HEK293 (cell line): ENCODE measurements at regions not wholly inside any gene's neighbourhood (a gene's known extent, or its start where the extent isn't known, plus 50 kb on each side); places are given as distances from the start of the nearest gene placed in this dataset.

Experiments used
- CTCF ChIA-PET: fragments of 350-600 bp; formaldehyde crosslinking; extraction: SDS; loops from one replicate; lab custom pipeline; 2021; ENCODE audit warnings: antibody characterized with exemption; lab: Yijun Ruan, JAX
- POLR2A ChIA-PET: fragments of 300-600 bp; formaldehyde crosslinking; extraction: SDS; loops from one replicate; lab custom pipeline; 2020; ENCODE audit warnings: antibody characterized with exemption, inconsistent platforms; lab: Yijun Ruan, JAX
- H3K27ac ChIP-seq: fragments of 200-500 bp; sonication (Bioruptor generic); 2 replicates; pipeline ENCODE4 v1.5.1; 2014; ENCODE audit warnings: low read depth, low read length, control low read depth, inconsistent platforms; ENCODE audit errors: extremely low read depth
- H3K36me3 ChIP-seq, 2 experiments: fragments of 200-500 bp in 1 of 2; sonication (Bioruptor generic) in 1 of 2; 1 replicate in 1 of 2; 2 replicates in 1 of 2; pipeline ENCODE4 v1.5.1; 2014 to 2017; ENCODE audit warnings: inconsistent platforms in 2 of 2, low read length in 2 of 2; ENCODE audit not compliant: control insufficient read depth in 2 of 2, insufficient read depth in 1 of 2
- H3K4me1 ChIP-seq: fragments of 200-500 bp; sonication (Bioruptor generic); 2 replicates; pipeline ENCODE4 v1.5.1; 2014; ENCODE audit warnings: mild to moderate bottlenecking, low read length, inconsistent platforms; ENCODE audit not compliant: control insufficient read depth, insufficient read depth
- H3K4me3 ChIP-seq: 2 replicates; pipeline ENCODE4 v1.5.1; 2011; ENCODE audit warnings: low read depth, mild to moderate bottlenecking, control low read depth, low read length, moderate library complexity
- H3K9me3 ChIP-seq: fragments of 200-500 bp; sonication (Bioruptor generic); 2 replicates; pipeline ENCODE4 v1.5.1; 2014; ENCODE audit warnings: low read depth, low read length, inconsistent platforms; ENCODE audit not compliant: control insufficient read depth, insufficient read depth
- MYNN ChIP-seq: fragments of 450-650 bp; formaldehyde crosslinking; IDR thresholded peaks from 2 replicates; pipeline ENCODE4 v1.5.1; 2016; ENCODE audit warnings: missing biosample characterization, missing genetic modification characterization, borderline replicate concordance
- ZNF174 ChIP-seq: fragments of 450-650 bp; formaldehyde crosslinking; IDR thresholded peaks from 2 replicates; pipeline ENCODE4 v1.5.0; 2017; ENCODE audit warnings: missing biosample characterization, mild to moderate bottlenecking, missing genetic modification characterization
- ZNF221 ChIP-seq: fragments of 450-650 bp; formaldehyde crosslinking; IDR thresholded peaks from 2 replicates; pipeline ENCODE4 v1.5.1; 2017; ENCODE audit warnings: missing biosample characterization, missing genetic modification characterization, borderline replicate concordance
- ZNF37A ChIP-seq: fragments of 450-650 bp; IDR thresholded peaks from 2 replicates; pipeline ENCODE4 v1.5.1; 2018; ENCODE audit warnings: missing biosample characterization, missing genetic modification characterization
- ZNF391 ChIP-seq: fragments of 450-650 bp; formaldehyde crosslinking; IDR thresholded peaks from 2 replicates; pipeline ENCODE4 v1.5.1; 2016; ENCODE audit warnings: low read depth, missing biosample characterization, missing genetic modification characterization, borderline replicate concordance
- ZNF501 ChIP-seq: fragments of 450-650 bp; formaldehyde crosslinking; IDR thresholded peaks from 2 replicates; pipeline ENCODE4 v1.5.1; 2016; ENCODE audit warnings: missing biosample characterization, missing genetic modification characterization
- ZNF596 ChIP-seq: fragments of 450-650 bp; IDR thresholded peaks from 2 replicates; pipeline ENCODE4 v1.5.0; 2018; ENCODE audit warnings: missing biosample characterization, mild to moderate bottlenecking, missing genetic modification characterization, moderate library complexity
- ZNF654 ChIP-seq: fragments of 450-650 bp; formaldehyde crosslinking; IDR thresholded peaks from 2 replicates; pipeline ENCODE4 v1.5.1; 2016; ENCODE audit warnings: low read depth, missing biosample characterization, missing genetic modification characterization
- ZSCAN23 ChIP-seq: fragments of 450-650 bp; formaldehyde crosslinking; IDR thresholded peaks from 2 replicates; pipeline ENCODE4 v1.5.1; 2016; ENCODE audit warnings: missing biosample characterization, missing genetic modification characterization
- TF ChIP-seq, protein P1 (sequence below): fragments of 450-650 bp; formaldehyde crosslinking; IDR thresholded peaks from 2 replicates; pipeline ENCODE4 v1.5.1; 2016; ENCODE audit warnings: missing biosample characterization, missing genetic modification characterization
- TF ChIP-seq, protein P2 (sequence below): fragments of 450-650 bp; formaldehyde crosslinking; IDR thresholded peaks from 2 replicates; pipeline ENCODE4 v1.5.1; 2016; ENCODE audit warnings: missing biosample characterization, missing genetic modification characterization
- TF ChIP-seq, protein P3 (sequence below): fragments of 450-650 bp; formaldehyde crosslinking; IDR thresholded peaks from 2 replicates; pipeline ENCODE4 v1.5.1; 2016; ENCODE audit warnings: missing biosample characterization, missing genetic modification characterization, borderline replicate concordance
- TF ChIP-seq, protein P4 (sequence below): fragments of 450-650 bp; formaldehyde crosslinking; optimal IDR thresholded peaks from 2 replicates; pipeline ENCODE3; 2016; ENCODE audit warnings: missing biosample characterization, mild to moderate bottlenecking, missing genetic modification characterization

DNA sequence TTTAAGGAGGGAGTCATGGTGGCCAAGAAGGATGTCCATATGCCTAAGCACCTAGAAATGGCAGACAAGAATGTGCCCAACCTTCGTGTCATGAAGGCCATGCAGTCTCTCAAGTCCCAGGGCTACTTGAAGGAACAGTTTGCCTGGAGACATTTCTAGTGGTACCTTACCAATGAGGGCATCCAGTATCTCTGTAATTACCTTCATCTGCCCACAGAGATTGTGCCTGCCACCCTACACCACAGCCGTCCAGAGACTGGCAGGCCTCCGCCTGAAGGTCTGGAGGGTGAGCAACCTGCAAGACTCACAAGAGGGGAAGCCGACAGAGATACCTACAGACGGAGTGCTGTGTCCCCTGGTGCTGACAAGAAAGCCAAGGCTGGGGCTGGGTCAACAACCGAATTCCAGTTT is 115.0 kb downstream of the HFE start:
- no peak overlapping the region for H3K4me3 ChIP-seq
- no peaks in the 10 kb centered on the region for H3K4me1 ChIP-seq
- H3K9me3 ChIP-seq = no peaks in the 10 kb centered on the region
- H3K27ac ChIP-seq = no peak overlapping the region
- no peaks in the 10 kb centered on the region for H3K36me3 ChIP-seq
- no peak for TF ChIP-seq ZNF596 (tag by site-specific recombination)
- TF ChIP-seq ZNF654 (tag by site-specific recombination) = no peak
- no peak for TF ChIP-seq ZNF37A
- no peak for TF ChIP-seq ZNF174 (tag by site-specific recombination)
- TF ChIP-seq, protein P1, sequence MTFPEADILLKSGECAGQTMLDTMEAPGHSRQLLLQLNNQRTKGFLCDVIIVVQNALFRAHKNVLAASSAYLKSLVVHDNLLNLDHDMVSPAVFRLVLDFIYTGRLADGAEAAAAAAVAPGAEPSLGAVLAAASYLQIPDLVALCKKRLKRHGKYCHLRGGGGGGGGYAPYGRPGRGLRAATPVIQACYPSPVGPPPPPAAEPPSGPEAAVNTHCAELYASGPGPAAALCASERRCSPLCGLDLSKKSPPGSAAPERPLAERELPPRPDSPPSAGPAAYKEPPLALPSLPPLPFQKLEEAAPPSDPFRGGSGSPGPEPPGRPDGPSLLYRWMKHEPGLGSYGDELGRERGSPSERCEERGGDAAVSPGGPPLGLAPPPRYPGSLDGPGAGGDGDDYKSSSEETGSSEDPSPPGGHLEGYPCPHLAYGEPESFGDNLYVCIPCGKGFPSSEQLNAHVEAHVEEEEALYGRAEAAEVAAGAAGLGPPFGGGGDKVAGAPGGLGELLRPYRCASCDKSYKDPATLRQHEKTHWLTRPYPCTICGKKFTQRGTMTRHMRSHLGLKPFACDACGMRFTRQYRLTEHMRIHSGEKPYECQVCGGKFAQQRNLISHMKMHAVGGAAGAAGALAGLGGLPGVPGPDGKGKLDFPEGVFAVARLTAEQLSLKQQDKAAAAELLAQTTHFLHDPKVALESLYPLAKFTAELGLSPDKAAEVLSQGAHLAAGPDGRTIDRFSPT (tag by site-specific recombination) = no peak
- TF ChIP-seq ZNF391 (tag by site-specific recombination) = no peak
- TF ChIP-seq ZNF221 = no peak
- TF ChIP-seq ZSCAN23 (tag by site-specific recombination) = no peak
- TF ChIP-seq ZNF501 (tag by site-specific recombination) = no peak
- TF ChIP-seq, protein P2, sequence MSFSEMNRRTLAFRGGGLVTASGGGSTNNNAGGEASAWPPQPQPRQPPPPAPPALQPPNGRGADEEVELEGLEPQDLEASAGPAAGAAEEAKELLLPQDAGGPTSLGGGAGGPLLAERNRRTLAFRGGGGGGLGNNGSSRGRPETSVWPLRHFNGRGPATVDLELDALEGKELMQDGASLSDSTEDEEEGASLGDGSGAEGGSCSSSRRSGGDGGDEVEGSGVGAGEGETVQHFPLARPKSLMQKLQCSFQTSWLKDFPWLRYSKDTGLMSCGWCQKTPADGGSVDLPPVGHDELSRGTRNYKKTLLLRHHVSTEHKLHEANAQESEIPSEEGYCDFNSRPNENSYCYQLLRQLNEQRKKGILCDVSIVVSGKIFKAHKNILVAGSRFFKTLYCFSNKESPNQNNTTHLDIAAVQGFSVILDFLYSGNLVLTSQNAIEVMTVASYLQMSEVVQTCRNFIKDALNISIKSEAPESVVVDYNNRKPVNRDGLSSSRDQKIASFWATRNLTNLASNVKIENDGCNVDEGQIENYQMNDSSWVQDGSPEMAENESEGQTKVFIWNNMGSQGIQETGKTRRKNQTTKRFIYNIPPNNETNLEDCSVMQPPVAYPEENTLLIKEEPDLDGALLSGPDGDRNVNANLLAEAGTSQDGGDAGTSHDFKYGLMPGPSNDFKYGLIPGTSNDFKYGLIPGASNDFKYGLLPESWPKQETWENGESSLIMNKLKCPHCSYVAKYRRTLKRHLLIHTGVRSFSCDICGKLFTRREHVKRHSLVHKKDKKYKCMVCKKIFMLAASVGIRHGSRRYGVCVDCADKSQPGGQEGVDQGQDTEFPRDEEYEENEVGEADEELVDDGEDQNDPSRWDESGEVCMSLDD (tag by site-specific recombination) = no peak
- TF ChIP-seq, protein P3, sequence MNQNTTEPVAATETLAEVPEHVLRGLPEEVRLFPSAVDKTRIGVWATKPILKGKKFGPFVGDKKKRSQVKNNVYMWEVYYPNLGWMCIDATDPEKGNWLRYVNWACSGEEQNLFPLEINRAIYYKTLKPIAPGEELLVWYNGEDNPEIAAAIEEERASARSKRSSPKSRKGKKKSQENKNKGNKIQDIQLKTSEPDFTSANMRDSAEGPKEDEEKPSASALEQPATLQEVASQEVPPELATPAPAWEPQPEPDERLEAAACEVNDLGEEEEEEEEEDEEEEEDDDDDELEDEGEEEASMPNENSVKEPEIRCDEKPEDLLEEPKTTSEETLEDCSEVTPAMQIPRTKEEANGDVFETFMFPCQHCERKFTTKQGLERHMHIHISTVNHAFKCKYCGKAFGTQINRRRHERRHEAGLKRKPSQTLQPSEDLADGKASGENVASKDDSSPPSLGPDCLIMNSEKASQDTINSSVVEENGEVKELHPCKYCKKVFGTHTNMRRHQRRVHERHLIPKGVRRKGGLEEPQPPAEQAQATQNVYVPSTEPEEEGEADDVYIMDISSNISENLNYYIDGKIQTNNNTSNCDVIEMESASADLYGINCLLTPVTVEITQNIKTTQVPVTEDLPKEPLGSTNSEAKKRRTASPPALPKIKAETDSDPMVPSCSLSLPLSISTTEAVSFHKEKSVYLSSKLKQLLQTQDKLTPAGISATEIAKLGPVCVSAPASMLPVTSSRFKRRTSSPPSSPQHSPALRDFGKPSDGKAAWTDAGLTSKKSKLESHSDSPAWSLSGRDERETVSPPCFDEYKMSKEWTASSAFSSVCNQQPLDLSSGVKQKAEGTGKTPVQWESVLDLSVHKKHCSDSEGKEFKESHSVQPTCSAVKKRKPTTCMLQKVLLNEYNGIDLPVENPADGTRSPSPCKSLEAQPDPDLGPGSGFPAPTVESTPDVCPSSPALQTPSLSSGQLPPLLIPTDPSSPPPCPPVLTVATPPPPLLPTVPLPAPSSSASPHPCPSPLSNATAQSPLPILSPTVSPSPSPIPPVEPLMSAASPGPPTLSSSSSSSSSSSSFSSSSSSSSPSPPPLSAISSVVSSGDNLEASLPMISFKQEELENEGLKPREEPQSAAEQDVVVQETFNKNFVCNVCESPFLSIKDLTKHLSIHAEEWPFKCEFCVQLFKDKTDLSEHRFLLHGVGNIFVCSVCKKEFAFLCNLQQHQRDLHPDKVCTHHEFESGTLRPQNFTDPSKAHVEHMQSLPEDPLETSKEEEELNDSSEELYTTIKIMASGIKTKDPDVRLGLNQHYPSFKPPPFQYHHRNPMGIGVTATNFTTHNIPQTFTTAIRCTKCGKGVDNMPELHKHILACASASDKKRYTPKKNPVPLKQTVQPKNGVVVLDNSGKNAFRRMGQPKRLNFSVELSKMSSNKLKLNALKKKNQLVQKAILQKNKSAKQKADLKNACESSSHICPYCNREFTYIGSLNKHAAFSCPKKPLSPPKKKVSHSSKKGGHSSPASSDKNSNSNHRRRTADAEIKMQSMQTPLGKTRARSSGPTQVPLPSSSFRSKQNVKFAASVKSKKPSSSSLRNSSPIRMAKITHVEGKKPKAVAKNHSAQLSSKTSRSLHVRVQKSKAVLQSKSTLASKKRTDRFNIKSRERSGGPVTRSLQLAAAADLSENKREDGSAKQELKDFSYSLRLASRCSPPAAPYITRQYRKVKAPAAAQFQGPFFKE (tag by site-specific recombination) = no peak
- TF ChIP-seq MYNN (tag by site-specific recombination) = no peak
- TF ChIP-seq, protein P4, sequence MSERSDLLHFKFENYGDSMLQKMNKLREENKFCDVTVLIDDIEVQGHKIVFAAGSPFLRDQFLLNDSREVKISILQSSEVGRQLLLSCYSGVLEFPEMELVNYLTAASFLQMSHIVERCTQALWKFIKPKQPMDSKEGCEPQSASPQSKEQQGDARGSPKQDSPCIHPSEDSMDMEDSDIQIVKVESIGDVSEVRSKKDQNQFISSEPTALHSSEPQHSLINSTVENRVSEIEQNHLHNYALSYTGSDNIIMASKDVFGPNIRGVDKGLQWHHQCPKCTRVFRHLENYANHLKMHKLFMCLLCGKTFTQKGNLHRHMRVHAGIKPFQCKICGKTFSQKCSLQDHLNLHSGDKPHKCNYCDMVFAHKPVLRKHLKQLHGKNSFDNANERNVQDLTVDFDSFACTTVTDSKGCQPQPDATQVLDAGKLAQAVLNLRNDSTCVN (tag by site-specific recombination) = no peak
- POLR2A ChIA-PET = no interaction called here
- CTCF ChIA-PET = no interaction called here
